Endothelial cell of umbilical vein (primary cell): ENCODE measurements at regions not wholly inside any gene's neighbourhood (a gene's known extent, or its start where the extent isn't known, plus 50 kb on each side); places are given as distances from the start of the nearest gene placed in this dataset.

Experiments used
- BruUV-seq: library from RNA; stranded (reverse); fragments of 400-500 nt; replicated peaks from 2 replicates; lab custom pipeline; 2021; lab: Mats Ljungman, UMichigan
- CTCF ChIA-PET: fragments of 300-600, 350-600 bp; sonication (Branson Sonifier 250); formaldehyde crosslinking; loops from one replicate; lab custom pipeline; 2021; ENCODE audit warnings: antibody characterized with exemption, inconsistent platforms; lab: Charles Lee
- POLR2A ChIA-PET: fragments of 300-600, 350-600 bp; sonication (Branson Sonifier 250); formaldehyde crosslinking; loops from one replicate; lab custom pipeline; 2021; ENCODE audit warnings: antibody characterized with exemption, inconsistent platforms; lab: Charles Lee
- DNase-seq: peaks from one replicate; pipeline ENCODE4 v3.0.0-alpha.2; 2011; ENCODE audit warnings: low read depth, low spot score
- FAIRE-seq: peaks from 2 replicates; lab custom pipeline; 2011; peaks lifted over from hg19 to GRCh38; lab: Jason Lieb, UNC
- H2AFZ ChIP-seq: 2 replicates; pipeline ENCODE4 v1.6.0; 2012; ENCODE audit warnings: low read depth, low read length, control low read depth, inconsistent platforms
- H3K27ac ChIP-seq: 2 replicates; pipeline ENCODE4 v1.5.1; 2011; ENCODE audit warnings: low read depth, mild to moderate bottlenecking, control low read depth, low read length, moderate library complexity; ENCODE audit not compliant: insufficient read depth
- H3K27me3 ChIP-seq, 2 experiments: 2 replicates each; pipeline versions ENCODE4 v1.6.0 to v1.6.1; 2011; ENCODE audit warnings: low read length in 2 of 2, mixed read lengths in 1 of 2; ENCODE audit not compliant: control insufficient read depth in 2 of 2, insufficient read depth in 2 of 2
- H3K36me3 ChIP-seq, 2 experiments: 2 replicates in 1 of 2; 3 replicates in 1 of 2; pipeline ENCODE4 v1.5.1; 2011; ENCODE audit warnings: low read length in 2 of 2, mild to moderate bottlenecking in 1 of 2, moderate library complexity in 1 of 2; ENCODE audit not compliant: control insufficient read depth in 2 of 2, insufficient read depth in 2 of 2; ENCODE audit errors: extremely low read depth in 1 of 2
- H3K4me1 ChIP-seq: 3 replicates; pipeline ENCODE4 v1.5.1; 2011; ENCODE audit warnings: mild to moderate bottlenecking, low read length; ENCODE audit not compliant: control insufficient read depth, insufficient read depth; ENCODE audit errors: extremely low read depth
- H3K4me2 ChIP-seq: 2 replicates; pipeline ENCODE4 v1.6.1; 2011; ENCODE audit warnings: low read length, control low read depth, mixed read lengths; ENCODE audit not compliant: insufficient read depth
- H3K4me3 ChIP-seq, 3 experiments: fragments of 200-600 bp in 1 of 3; sonication (generic), shearing (Covaris generic) in 1 of 3; replicated peaks in 1 of 3; 2 replicates each; pipeline ENCODE4 v1.5.1; 2011 to 2016; ENCODE audit warnings: control low read depth in 3 of 3, low read length in 3 of 3, mild to moderate bottlenecking in 2 of 3, inconsistent platforms in 1 of 3, low read depth in 1 of 3, moderate library complexity in 1 of 3; ENCODE audit not compliant: insufficient read depth in 1 of 3
- H3K79me2 ChIP-seq: 2 replicates; pipeline ENCODE4 v1.6.0; 2012; ENCODE audit warnings: low read length, inconsistent platforms; ENCODE audit not compliant: control insufficient read depth, insufficient read depth
- H3K9ac ChIP-seq: replicated peaks from 2 replicates; pipeline ENCODE3; 2011; ENCODE audit warnings: low read length, control low read depth; ENCODE audit not compliant: insufficient read depth; ENCODE audit errors: extremely low read depth
- H3K9me1 ChIP-seq: replicated peaks from 3 replicates; pipeline ENCODE4 v1.6.0; 2011; ENCODE audit warnings: mild to moderate bottlenecking, low read length; ENCODE audit not compliant: control insufficient read depth, insufficient read depth; ENCODE audit errors: extremely low read depth
- H3K9me3 ChIP-seq: replicated peaks from 2 replicates; pipeline ENCODE4 v1.5.1; 2012; ENCODE audit warnings: low read length, inconsistent platforms; ENCODE audit not compliant: control insufficient read depth, insufficient read depth
- H4K20me1 ChIP-seq: replicated peaks from 2 replicates; pipeline ENCODE3; 2011; ENCODE audit warnings: mild to moderate bottlenecking, low read length; ENCODE audit not compliant: control insufficient read depth, insufficient read depth; ENCODE audit errors: extremely low read depth
- EZH2 ChIP-seq: IDR thresholded peaks from 2 replicates; pipeline ENCODE4 v1.6.1; 2012; ENCODE audit warnings: borderline replicate concordance, low read depth, mild to moderate bottlenecking, moderate library complexity, low read length, inconsistent platforms; ENCODE audit not compliant: severe bottlenecking
- FOS ChIP-seq: IDR thresholded peaks from 2 replicates; pipeline ENCODE4 v1.6.1; 2011; ENCODE audit warnings: mild to moderate bottlenecking, low read length, moderate library complexity, borderline replicate concordance; ENCODE audit not compliant: insufficient read depth
- GATA2 ChIP-seq: IDR thresholded peaks from 2 replicates; pipeline ENCODE4 v1.7.0; 2011; ENCODE audit warnings: low read depth, mild to moderate bottlenecking, moderate library complexity, mixed read lengths, low read length; ENCODE audit not compliant: insufficient read length, insufficient read depth
- MYC ChIP-seq: IDR thresholded peaks from one replicate; pipeline ENCODE4 v1.6.1; 2011; ENCODE audit warnings: mild to moderate bottlenecking, low read depth, low read length
- POLR2A ChIP-seq: IDR thresholded peaks from 2 replicates; pipeline ENCODE4 v1.6.1; 2012; ENCODE audit warnings: low read depth, mild to moderate bottlenecking, control low read depth, low read length
- POLR2AphosphoS5 ChIP-seq: IDR thresholded peaks from 2 replicates; pipeline ENCODE4 v1.6.1; 2012; ENCODE audit warnings: low read depth, mild to moderate bottlenecking, control low read depth, low read length, moderate library complexity; ENCODE audit not compliant: insufficient read depth
- dilution Hi-C: fragments of 300-500 bp; cut with MboI; formaldehyde crosslinking; loops from one replicate; pipeline ENCODE4 v1.15.0; 2019; ENCODE audit warnings: low sequenced_read_pairs; ENCODE audit not compliant: extremely low pct_ligation_motif_present
- intact Hi-C: fragments of 100-400 bp; cut with micrococcal nuclease; formaldehyde crosslinking; loops from one replicate; pipeline ENCODE4 v1.10.0; 2022
- TF ChIP-seq, protein P1 (sequence below): IDR thresholded peaks from 2 replicates; pipeline ENCODE4 v1.6.1; 2011; ENCODE audit not compliant: insufficient read depth, insufficient read length

GRCh38 chr13:44024167-44024845 lies 144.6 kb downstream of the LACC1 start:
- intact Hi-C loops: no loop called here
- no peak for FAIRE-seq
- H3K27me3 ChIP-seq: peaks cover 5 to 6% of the 10 kb centered on the region in 2 experiments

GRCh38 chr13:44024846-44025195 lies 145.1 kb downstream of the LACC1 start:
- dilution Hi-C loops (no loop called here), intact Hi-C loops (no loop called here)
- Histone ChIP-seq H3K4me2 (no peak overlapping the region), H3K4me3 (no peak overlapping the region), H3K27ac (no peak overlapping the region), H4K20me1 (no peaks in the 10 kb centered on the region), H3K9me3 (no peaks in the 10 kb centered on the region), H3K27me3 (peaks cover 5 to 6% of the 10 kb centered on the region in 2 experiments), H2AFZ (no peak overlapping the region), H3K79me2 (no peaks in the 10 kb centered on the region), H3K9ac (no peak overlapping the region), H3K9me1 (no peaks in the 10 kb centered on the region), H3K36me3 (no peaks in the 10 kb centered on the region), H3K4me1 (no peaks in the 10 kb centered on the region)
- no peak for FAIRE-seq
- CTCF ChIA-PET: interaction anchor here (1.1 kb wide), 1 partner anchor 24 kb away, joined by 3 read pairs; no protein-coding TSS in a partner anchor
- DNase-seq: no peak
- TF ChIP-seq FOS (no peak), POLR2AphosphoS5 (no peak)
- no TSS peak for BruUV-seq
- POLR2A ChIA-PET: interaction anchor here (0.6 kb wide), 1 partner anchor 142 kb away, joined by 4 read pairs; no protein-coding TSS in a partner anchor

More at GRCh38 chr13:44024167-44024845, 144.6 kb downstream of the LACC1 start:
- Histone ChIP-seq H3K36me3 (no peaks in the 10 kb centered on the region), H3K9ac (no peak overlapping the region), H3K4me2 (no peak overlapping the region), H3K4me3 (no peak overlapping the region), H3K9me3 (no peaks in the 10 kb centered on the region), H3K79me2 (no peaks in the 10 kb centered on the region), H4K20me1 (no peaks in the 10 kb centered on the region), H2AFZ (no peak overlapping the region), H3K27ac (no peak overlapping the region), H3K4me1 (no peaks in the 10 kb centered on the region), H3K9me1 (no peaks in the 10 kb centered on the region)
- ChIA-PET POLR2A (interaction anchor here (0.6 kb wide), 1 partner anchor 142 kb away, joined by 4 read pairs; no protein-coding TSS in a partner anchor), CTCF (interaction anchor here (1.1 kb wide), 1 partner anchor 24 kb away, joined by 3 read pairs; no protein-coding TSS in a partner anchor)
- BruUV-seq: no TSS peak
- dilution Hi-C loops: no loop called here
- TF ChIP-seq GATA2: no peak
- TF ChIP-seq MYC: no peak
- no peak for TF ChIP-seq POLR2AphosphoS5
- no peak for TF ChIP-seq EZH2
- TF ChIP-seq POLR2A: no peak
- TF ChIP-seq, protein P1, sequence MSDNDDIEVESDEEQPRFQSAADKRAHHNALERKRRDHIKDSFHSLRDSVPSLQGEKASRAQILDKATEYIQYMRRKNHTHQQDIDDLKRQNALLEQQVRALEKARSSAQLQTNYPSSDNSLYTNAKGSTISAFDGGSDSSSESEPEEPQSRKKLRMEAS: no peak
- TF ChIP-seq FOS: no peak
- DNase-seq: no peak
